Hepatic stellate cell (primary cell): ENCODE measurements at regions not wholly inside any gene's neighbourhood (a gene's known extent, or its start where the extent isn't known, plus 50 kb on each side); places are given as distances from the start of the nearest gene placed in this dataset.

Experiments used
- DNase-seq: peaks from one replicate; pipeline ENCODE4 v3.0.0; 2011; ENCODE audit warnings: low spot score

- no peak for DNase-seq
Measured at GRCh38 chr10:104505521-104506042, 135.5 kb upstream of the SORCS3 start.

GRCh38 chr10:104509981-104510380 lies 131.1 kb upstream of the SORCS3 start:
- DNase-seq, result no peak

- no peak for DNase-seq
Measured at GRCh38 chr10:104510644-104511043, 130.4 kb upstream of the SORCS3 start.

DNA sequence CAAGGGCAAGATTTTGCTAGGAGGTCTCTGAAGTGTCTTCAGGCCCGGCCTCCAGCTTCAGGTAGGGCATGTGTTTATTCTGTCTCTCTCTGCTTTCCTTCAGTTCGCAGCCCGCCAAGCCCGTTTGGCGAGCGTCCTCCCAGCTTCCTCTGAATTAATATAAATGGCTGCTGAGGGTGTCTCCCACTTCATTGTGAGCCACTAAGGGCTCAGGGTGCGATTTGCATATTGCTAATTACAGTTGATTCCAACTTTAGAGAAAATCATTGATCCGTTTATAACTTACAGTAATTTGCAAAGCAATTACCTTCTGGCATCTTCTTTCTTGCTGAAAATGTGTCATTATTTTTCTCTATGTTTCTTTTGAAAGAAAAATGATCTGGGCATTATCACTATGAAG lies 128.3 kb upstream of the SORCS3 start:
- DNase-seq, result no peak

- no peak for DNase-seq
Measured at GRCh38 chr10:104515678-104516199, 125.4 kb upstream of the SORCS3 start.

GRCh38 chr10:104516986-104517385 lies 124.1 kb upstream of the SORCS3 start:
- DNase-seq, result no peak

GRCh38 chr10:104517946-104518345 lies 123.1 kb upstream of the SORCS3 start:
- no peak for DNase-seq

GRCh38 chr10:104518891-104519290 lies 122.2 kb upstream of the SORCS3 start:
- no peak for DNase-seq

DNA sequence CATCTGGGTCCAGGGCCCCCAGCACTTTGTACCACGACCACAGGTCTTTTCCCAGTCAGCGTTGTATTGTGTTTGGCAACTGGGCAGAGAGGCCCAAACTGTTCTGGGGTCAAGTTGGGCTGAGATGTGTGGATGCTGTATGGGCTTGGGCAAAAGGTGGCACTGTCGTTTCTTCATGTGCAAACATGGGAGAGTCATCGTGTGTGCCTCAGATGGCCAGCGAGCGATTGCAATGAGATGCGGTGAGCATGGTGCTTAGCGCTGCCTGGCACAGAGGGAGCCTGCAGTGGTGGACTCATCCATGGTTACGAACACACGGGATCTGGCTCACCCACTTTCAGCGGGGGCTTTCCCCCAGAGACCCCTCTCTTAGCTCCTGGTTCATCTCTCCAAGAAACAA lies 120.4 kb upstream of the SORCS3 start:
- no peak for DNase-seq

DNA sequence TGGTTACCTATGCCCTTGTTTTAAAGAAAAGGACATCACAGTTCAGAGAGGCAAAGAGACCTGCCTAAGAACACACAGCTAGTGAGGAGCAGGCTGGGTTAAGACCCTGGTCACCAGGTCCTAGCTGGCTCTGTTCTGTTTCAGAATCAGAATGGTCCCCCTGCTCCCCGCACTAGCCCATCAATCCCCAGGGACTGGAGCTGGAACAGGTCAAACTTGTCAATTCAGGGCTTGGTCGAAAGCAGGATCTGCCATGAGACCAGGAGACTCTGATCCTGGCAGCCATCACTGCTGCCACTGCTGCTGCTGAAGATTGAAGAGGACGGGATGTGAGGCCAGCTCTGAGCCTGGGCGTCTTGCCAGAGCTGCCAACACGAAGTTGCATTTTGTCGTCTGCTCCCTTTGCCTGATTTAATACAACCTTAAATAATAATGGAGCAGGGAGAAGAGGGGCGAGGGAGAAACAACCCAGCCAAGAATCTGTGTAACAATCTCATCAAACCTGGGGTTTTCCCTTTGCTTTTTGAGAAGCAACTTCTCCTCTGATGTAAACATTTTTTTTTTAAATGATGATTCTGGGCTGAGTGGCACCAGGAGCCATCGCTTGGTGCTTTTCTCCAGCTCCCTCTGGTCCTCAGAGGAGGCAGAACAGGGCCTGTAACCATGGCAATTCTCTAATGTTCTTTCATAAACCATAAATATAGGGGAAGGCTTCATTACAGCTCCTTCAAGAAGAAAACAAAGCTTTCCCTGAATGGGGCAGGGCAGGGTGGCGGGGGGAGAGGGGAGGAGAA lies 119.0 kb upstream of the SORCS3 start:
- no peak for DNase-seq

DNA sequence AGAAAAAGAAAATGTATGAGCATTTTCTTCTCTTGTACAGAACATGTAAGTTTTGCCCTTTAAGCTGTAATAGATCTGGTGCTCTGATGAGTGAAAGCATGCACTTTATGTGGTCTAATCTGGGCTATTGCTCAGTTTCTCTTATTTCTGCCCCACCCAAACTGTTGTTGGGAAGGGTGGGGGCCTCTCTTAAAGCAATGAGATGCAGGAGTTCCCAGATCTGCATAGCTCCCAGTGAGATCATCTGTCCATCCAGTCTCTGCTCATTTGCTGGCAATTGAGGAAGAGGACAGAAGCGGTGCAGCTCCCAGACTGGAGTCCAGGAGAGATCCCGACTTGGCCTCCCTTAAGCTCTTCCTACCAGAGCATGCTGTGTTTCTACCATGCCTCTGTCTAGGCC lies 114.9 kb upstream of the SORCS3 start:
- no peak for DNase-seq

- no peak for DNase-seq
Measured at GRCh38 chr10:104527013-104527412, 114.1 kb upstream of the SORCS3 start.

GRCh38 chr10:104540181-104540580 lies 100.9 kb upstream of the SORCS3 start:
- DNase-seq, result no peak

- DNase-seq, result no peak
Measured at GRCh38 chr10:104541820-104542219, 99.3 kb upstream of the SORCS3 start.

DNA sequence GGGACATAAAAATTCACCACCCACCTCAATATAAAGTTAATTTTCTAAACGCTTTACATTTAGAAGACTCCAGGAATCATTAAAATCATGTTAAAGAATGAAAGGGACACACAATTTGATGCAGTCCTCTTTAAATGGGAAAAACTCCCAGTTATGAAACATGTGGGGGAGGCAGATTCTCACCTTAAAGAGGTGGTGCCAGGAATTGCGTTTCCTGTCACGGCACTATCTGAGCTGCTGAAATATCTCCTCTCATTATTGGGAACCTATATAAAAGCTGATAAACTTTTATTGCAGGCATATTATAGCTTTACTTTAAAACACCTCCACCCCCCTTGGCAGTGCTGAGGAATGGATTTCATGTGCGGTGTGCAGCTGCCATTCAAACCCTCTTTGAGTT lies 94.8 kb upstream of the SORCS3 start:
- DNase-seq, result no peak

- no peak for DNase-seq
Measured at GRCh38 chr10:104546756-104547155, 94.3 kb upstream of the SORCS3 start.

- no peak for DNase-seq
Measured at GRCh38 chr10:104548090-104548489, 93.0 kb upstream of the SORCS3 start.

DNA sequence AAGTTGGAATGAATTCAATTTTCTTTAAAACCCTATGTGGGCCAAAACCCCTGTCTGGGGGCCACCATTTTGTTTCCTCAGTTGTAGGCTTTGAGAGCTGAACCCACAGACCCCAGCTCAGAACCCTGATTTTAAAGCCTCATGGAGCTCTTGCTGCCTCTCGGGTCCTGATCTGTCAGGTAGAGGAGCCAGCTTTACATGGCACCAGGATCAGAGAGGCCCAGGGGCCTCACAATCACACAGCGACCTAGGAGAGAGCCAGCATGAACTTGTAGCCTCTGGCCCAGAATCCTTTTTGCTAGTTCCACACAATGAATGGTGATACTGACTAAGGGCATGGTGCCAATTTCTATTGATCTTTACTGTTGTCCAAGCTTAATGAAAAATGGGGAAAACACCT lies 84.3 kb upstream of the SORCS3 start:
- DNase-seq, result no peak

DNA sequence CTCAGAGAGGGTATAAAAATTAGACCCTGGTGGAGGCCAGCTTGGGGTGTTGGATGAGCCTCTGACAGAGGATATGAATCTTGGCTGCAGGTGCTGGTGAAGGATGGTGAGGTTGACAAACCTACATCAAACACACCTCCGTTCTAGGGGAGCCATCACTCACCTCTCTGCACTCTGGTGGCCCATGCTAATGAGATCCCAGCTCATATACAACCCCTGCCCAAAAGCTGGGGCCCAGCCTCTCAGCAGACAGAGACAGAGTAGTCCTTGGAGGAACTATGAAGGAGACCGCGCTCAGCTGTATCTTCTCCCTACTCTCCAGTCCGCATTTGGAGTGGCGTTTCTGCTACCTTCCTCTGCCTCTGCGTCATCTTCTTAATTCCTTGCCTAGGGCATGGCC lies 83.1 kb upstream of the SORCS3 start:
- DNase-seq, result no peak

GRCh38 chr10:104559935-104560334 lies 81.2 kb upstream of the SORCS3 start:
- DNase-seq, result no peak

DNA sequence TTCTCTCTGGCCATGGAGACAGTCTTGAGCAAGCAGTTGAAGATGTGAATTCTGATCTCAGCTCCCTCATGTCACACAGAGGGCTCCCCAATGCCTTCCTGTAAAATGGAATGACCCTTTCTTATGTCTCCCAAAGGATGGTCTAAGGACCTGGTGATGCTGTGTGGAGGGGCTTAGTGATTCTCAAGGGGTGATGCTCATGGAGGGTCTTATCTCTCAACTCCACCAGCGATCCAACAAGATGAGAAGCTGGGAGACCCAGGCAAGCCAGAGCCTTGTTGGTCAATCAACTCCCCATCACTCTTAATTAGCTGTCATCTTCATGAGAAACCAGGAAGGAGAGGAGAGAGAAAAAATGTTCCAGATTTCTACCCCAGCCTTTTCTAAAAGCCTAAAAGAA lies 78.0 kb upstream of the SORCS3 start:
- DNase-seq, result no peak

DNA sequence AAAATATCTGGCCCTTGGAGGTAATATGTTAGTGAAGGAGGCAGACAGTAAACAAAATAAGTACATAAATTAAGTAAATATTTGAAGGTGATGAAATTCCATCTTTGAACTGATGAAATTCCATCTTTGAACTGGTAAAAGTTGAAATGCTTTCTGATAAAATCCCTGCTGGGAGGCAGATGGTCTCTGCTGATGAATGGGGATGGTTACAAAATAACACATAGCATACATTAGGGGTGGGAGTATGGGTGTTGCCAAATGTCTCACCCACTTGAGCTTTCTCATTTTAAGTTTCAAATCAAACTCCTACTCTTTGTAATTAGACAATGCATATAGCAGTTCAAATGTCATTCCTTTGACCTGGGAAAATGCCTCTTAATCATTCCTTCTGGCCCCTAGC lies 77.5 kb upstream of the SORCS3 start:
- DNase-seq, result no peak

GRCh38 chr10:104574427-104574826 lies 66.7 kb upstream of the SORCS3 start:
- DNase-seq, result no peak

DNA sequence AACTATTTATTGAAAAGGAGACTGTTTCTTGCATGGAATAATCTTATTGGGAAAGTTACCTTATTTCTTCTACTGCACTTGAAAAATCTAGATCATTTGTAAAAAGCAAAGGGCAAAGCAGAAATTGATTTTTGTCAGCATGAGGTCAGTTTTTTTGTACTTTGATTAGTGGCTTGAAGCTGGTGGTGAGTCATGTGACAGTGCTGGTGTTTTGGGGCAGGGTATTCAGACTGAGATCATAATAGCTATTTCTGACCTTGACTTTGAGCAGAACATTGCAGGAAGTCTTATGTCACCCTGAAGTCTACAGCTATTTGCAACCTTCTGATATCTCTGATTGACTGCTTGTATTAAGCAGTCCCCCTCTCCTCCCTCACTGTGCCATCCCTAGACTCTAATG lies 66.3 kb upstream of the SORCS3 start:
- DNase-seq, result no peak
